GM06990 (cell line): ENCODE measurements at regions not wholly inside any gene's neighbourhood (a gene's known extent, or its start where the extent isn't known, plus 50 kb on each side); places are given as distances from the start of the nearest gene placed in this dataset.

ENCODE experiments used
- DNase-seq: peaks from one replicate; pipeline ENCODE4 v3.0.0-alpha.2; 2011; ENCODE audit not compliant: insufficient read length; ENCODE audit errors: extremely low read depth
- H3K27me3 ChIP-seq: replicated peaks from 2 replicates; pipeline ENCODE4 v1.6.0; 2011; ENCODE audit warnings: low read length; ENCODE audit not compliant: control insufficient read depth, insufficient read depth
- H3K36me3 ChIP-seq: 2 replicates; pipeline ENCODE4 v1.5.1; 2011; ENCODE audit warnings: low read length; ENCODE audit not compliant: control insufficient read depth, insufficient read depth
- H3K4me3 ChIP-seq: replicated peaks from 2 replicates; pipeline ENCODE4 v1.5.1; 2011; ENCODE audit warnings: low read depth, mild to moderate bottlenecking, control low read depth, low read length
- CTCF ChIP-seq: IDR thresholded peaks from 2 replicates; pipeline ENCODE4 v1.5.1; 2011; ENCODE audit warnings: low read length, control low read depth, mild to moderate bottlenecking, inconsistent platforms; ENCODE audit not compliant: insufficient read depth, poor library complexity, severe bottlenecking

GRCh38 chr3:153658136-153658535, 463.1 kb upstream of the ARHGEF26 start:
- Histone ChIP-seq H3K36me3 (no peaks in the 10 kb centered on the region), H3K27me3 (no peaks in the 10 kb centered on the region), H3K4me3 (no peak overlapping the region)
- no peak for TF ChIP-seq CTCF
- DNase-seq, result no peak

- Histone ChIP-seq H3K27me3 (no peaks in the 10 kb centered on the region; the same call in 1 of the 2 replicates), H3K36me3 (no peaks in the 10 kb centered on the region), H3K4me3 (no peak overlapping the region)
- no peak for TF ChIP-seq CTCF
- DNase-seq, result no peak
Measured at GRCh38 chr3:153666991-153667740, 454.0 kb upstream of the ARHGEF26 start.

GRCh38 chr3:153669527-153669926, 451.7 kb upstream of the ARHGEF26 start:
- H3K27me3 ChIP-seq, result no peaks in the 10 kb centered on the region; the same call in 1 of the 2 replicates
- H3K4me3 ChIP-seq, result no peak overlapping the region
- peak; percentile 22 for TF ChIP-seq CTCF
- no peaks in the 10 kb centered on the region for H3K36me3 ChIP-seq
- DNase-seq, result no peak

- DNase-seq, result no peak
- Histone ChIP-seq H3K36me3 (no peaks in the 10 kb centered on the region), H3K27me3 (no peaks in the 10 kb centered on the region; the same call in 1 of the 2 replicates), H3K4me3 (no peak overlapping the region)
- no peak for TF ChIP-seq CTCF
Measured at GRCh38 chr3:153670577-153670976, 450.6 kb upstream of the ARHGEF26 start.

GRCh38 chr3:153673853-153674252, 447.3 kb upstream of the ARHGEF26 start:
- H3K27me3 ChIP-seq, result no peaks in the 10 kb centered on the region; the same call in 1 of the 2 replicates
- H3K4me3 ChIP-seq, result no peak overlapping the region
- no peak for DNase-seq
- H3K36me3 ChIP-seq, result no peaks in the 10 kb centered on the region
- no peak for TF ChIP-seq CTCF
